Erythroblast (primary cell): ENCODE measurements at regions not wholly inside any gene's neighbourhood (a gene's known extent, or its start where the extent isn't known, plus 50 kb on each side); places are given as distances from the start of the nearest gene placed in this dataset.

Source experiments
- GATA1 ChIP-seq: IDR thresholded peaks from 2 replicates; pipeline ENCODE4 v1.6.1; 2011; ENCODE audit warnings: low read depth, mild to moderate bottlenecking, control low read depth, low read length, moderate library complexity
- POLR2A ChIP-seq: IDR thresholded peaks from 2 replicates; pipeline ENCODE4 v1.6.1; 2011; ENCODE audit warnings: mild to moderate bottlenecking, low read length

GRCh38 chr9:75451045-75451444 lies 362.7 kb downstream of the OSTF1 start:
- TF ChIP-seq POLR2A = no peak
- no peak for TF ChIP-seq GATA1
